ENCODE measurements at regions not wholly inside any gene's neighbourhood (a gene's known extent, or its start where the extent isn't known, plus 50 kb on each side); places are given as distances from the start of the nearest gene placed in this dataset.
"Not testable (repeated sequence)": the region's sequence is repeated elsewhere in the genome, so short reads cannot be mapped to it uniquely, and the experiment has no call there.

GRCh38 chr15:22519213-22519612 is 60.5 kb downstream of the GOLGA6L22 start:
- not testable (repeated sequence) for TF ChIP-seq CTCF, POLR2A (IDR thresholded peaks at IDR 0.05)

Data from uterus (tissue), 2 donors.